H1 (cell line): ENCODE measurements at regions not wholly inside any gene's neighbourhood (a gene's known extent, or its start where the extent isn't known, plus 50 kb on each side); places are given as distances from the start of the nearest gene placed in this dataset.
A peak's percentile ranks its signal among the peaks of the same experiment; 100 is the strongest.

Source experiments
- CTCF ChIA-PET: fragments of 300-600 bp; sonication (Branson Sonifier 250); formaldehyde crosslinking; loops from one replicate; lab custom pipeline; 2021; ENCODE audit not compliant: partially characterized antibody; lab: Charles Lee
- POLR2A ChIA-PET: fragments of 300-600 bp; sonication (Branson Sonifier 250); formaldehyde crosslinking; loops from one replicate; lab custom pipeline; 2021; ENCODE audit warnings: inconsistent platforms; ENCODE audit not compliant: partially characterized antibody; lab: Charles Lee
- DNase-seq, 2 experiments: peaks; one replicate each; pipeline versions ENCODE4 v3.0.0 to v3.0.0-alpha.2; 2010 to 2022; ENCODE audit warnings: low spot score in 2 of 2, low read depth in 1 of 2, mixed read lengths in 1 of 2
- FAIRE-seq: peaks from 2 replicates; lab custom pipeline; 2011; peaks lifted over from hg19 to GRCh38; lab: Jason Lieb, UNC
- H2AFZ ChIP-seq: 2 replicates; pipeline ENCODE4 v1.8.1; 2012; ENCODE audit warnings: low read length, inconsistent platforms
- H2AK5ac ChIP-seq: 2 replicates; pipeline ENCODE4 v1.6.1; 2013; ENCODE audit warnings: low read depth, low read length
- H2BK120ac ChIP-seq: replicated peaks from 2 replicates; pipeline ENCODE3; 2013; ENCODE audit warnings: low read depth, low read length, inconsistent platforms
- H2BK12ac ChIP-seq: 2 replicates; pipeline ENCODE4 v1.6.1; 2013; ENCODE audit warnings: low read depth, low read length
- H2BK15ac ChIP-seq: 2 replicates; pipeline ENCODE4 v1.6.1; 2013; ENCODE audit warnings: low read length
- H2BK20ac ChIP-seq: 2 replicates; pipeline ENCODE4 v1.6.1; 2013; ENCODE audit warnings: low read length
- H2BK5ac ChIP-seq: 2 replicates; pipeline ENCODE4 v1.6.1; 2013; ENCODE audit warnings: low read depth, low read length
- H3K14ac ChIP-seq: 2 replicates; pipeline ENCODE4 v1.6.1; 2013; ENCODE audit warnings: inconsistent platforms; ENCODE audit not compliant: insufficient read length
- H3K18ac ChIP-seq: 2 replicates; pipeline ENCODE4 v1.6.1; 2013; ENCODE audit warnings: low read length; ENCODE audit errors: extremely low read depth
- H3K23ac ChIP-seq: 2 replicates; pipeline ENCODE4 v1.6.1; 2013; ENCODE audit warnings: inconsistent platforms; ENCODE audit not compliant: insufficient read length
- H3K23me2 ChIP-seq: 2 replicates; pipeline ENCODE4 v1.6.1; 2013; ENCODE audit warnings: low read depth, low read length
- H3K27ac ChIP-seq: 2 replicates; pipeline ENCODE4 v1.6.1; 2011; ENCODE audit warnings: low read depth, low read length, inconsistent platforms
- H3K27me3 ChIP-seq, 4 experiments: replicated peaks in 1 of 4; 1 replicate in 1 of 4; 2 replicates in 3 of 4; pipeline versions ENCODE4 v1.6.1 to v1.8.1; 2011 to 2013; ENCODE audit warnings: low read length in 3 of 4, mild to moderate bottlenecking in 3 of 4, inconsistent platforms in 2 of 4, mixed read lengths in 2 of 4, moderate library complexity in 1 of 4; ENCODE audit not compliant: control insufficient read depth in 3 of 4, insufficient read depth in 3 of 4; ENCODE audit errors: extremely low read depth in 1 of 4
- H3K36me3 ChIP-seq, 4 experiments: 2 replicates each; pipeline versions ENCODE4 v1.6.1 to v1.8.1; 2011 to 2013; ENCODE audit warnings: mild to moderate bottlenecking in 4 of 4, low read length in 3 of 4, moderate library complexity in 2 of 4, control low read depth in 1 of 4, inconsistent platforms in 1 of 4; ENCODE audit not compliant: insufficient read depth in 4 of 4, control insufficient read depth in 2 of 4
- H3K4ac ChIP-seq: replicated peaks from 2 replicates; pipeline ENCODE3; 2013; ENCODE audit warnings: low read length, low read depth, mixed read lengths, inconsistent platforms; ENCODE audit not compliant: insufficient read length
- H3K4me1 ChIP-seq, 4 experiments: replicated peaks in 1 of 4; 1 replicate in 1 of 4; 2 replicates in 3 of 4; pipeline versions ENCODE4 v1.6.1 to v1.8.1; 2011 to 2013; ENCODE audit warnings: low read length in 3 of 4, inconsistent platforms in 2 of 4, mixed read lengths in 1 of 4; ENCODE audit not compliant: insufficient read depth in 4 of 4, control insufficient read depth in 3 of 4
- H3K4me2 ChIP-seq, 2 experiments: 2 replicates each; pipeline versions ENCODE4 v1.6.1 to v1.8.1; 2011 to 2013; ENCODE audit warnings: low read depth in 2 of 2, low read length in 2 of 2, control low read depth in 1 of 2, inconsistent platforms in 1 of 2, mild to moderate bottlenecking in 1 of 2; ENCODE audit not compliant: insufficient read depth in 1 of 2
- H3K4me3 ChIP-seq, 4 experiments: fragments of 200-600, 300-600 bp in 1 of 4; sonication (generic), shearing (Covaris generic), sonication (Bioruptor Twin) in 1 of 4; 2 replicates each; pipeline versions ENCODE4 v1.5.1 to v1.8.1; 2011 to 2016; ENCODE audit warnings: low read length in 4 of 4, low read depth in 3 of 4, control low read depth in 2 of 4, inconsistent platforms in 2 of 4, mild to moderate bottlenecking in 2 of 4, mixed read lengths in 1 of 4, moderate library complexity in 1 of 4; ENCODE audit not compliant: insufficient read depth in 2 of 4; ENCODE audit errors: extremely low read depth in 1 of 4
- H3K56ac ChIP-seq: replicated peaks from 2 replicates; pipeline ENCODE3; 2013; ENCODE audit warnings: low read depth, mild to moderate bottlenecking, mixed read lengths, low read length, inconsistent platforms; ENCODE audit not compliant: insufficient read length
- H3K79me1 ChIP-seq: 2 replicates; pipeline ENCODE4 v1.6.1; 2013; ENCODE audit warnings: low read depth, low read length, control low read depth
- H3K79me2 ChIP-seq, 2 experiments: 2 replicates each; pipeline versions ENCODE4 v1.6.1 to v1.8.1; 2012 to 2013; ENCODE audit warnings: low read length in 2 of 2, mild to moderate bottlenecking in 2 of 2, inconsistent platforms in 1 of 2; ENCODE audit not compliant: insufficient read depth in 2 of 2, control insufficient read depth in 1 of 2
- H3K9ac ChIP-seq, 4 experiments: replicated peaks in 1 of 4; 1 replicate in 1 of 4; 2 replicates in 3 of 4; pipeline versions ENCODE4 v1.6.1 to v1.8.1; 2011 to 2013; ENCODE audit warnings: low read depth in 3 of 4, low read length in 3 of 4, control low read depth in 2 of 4, mild to moderate bottlenecking in 2 of 4, moderate library complexity in 2 of 4, inconsistent platforms in 1 of 4; ENCODE audit errors: extremely low read depth in 1 of 4
- H3K9me3 ChIP-seq, 2 experiments: 2 replicates each; pipeline versions ENCODE4 v1.6.1 to v1.8.1; 2012 to 2013; ENCODE audit warnings: mild to moderate bottlenecking in 2 of 2, moderate library complexity in 2 of 2, control low read depth in 1 of 2, inconsistent platforms in 1 of 2, low read depth in 1 of 2, low read length in 1 of 2, mixed read lengths in 1 of 2; ENCODE audit not compliant: insufficient read depth in 2 of 2
- H4K20me1 ChIP-seq, 2 experiments: replicated peaks in 1 of 2; 2 replicates each; pipeline versions ENCODE3 to v1.8.1; 2011 to 2013; ENCODE audit warnings: inconsistent platforms in 2 of 2, low read length in 2 of 2, mild to moderate bottlenecking in 1 of 2; ENCODE audit not compliant: insufficient read depth in 2 of 2, control insufficient read depth in 1 of 2
- H4K5ac ChIP-seq: 2 replicates; pipeline ENCODE4 v1.6.1; 2013; ENCODE audit warnings: low read length, low read depth, mixed read lengths, inconsistent platforms; ENCODE audit not compliant: insufficient read length
- H4K8ac ChIP-seq: 2 replicates; pipeline ENCODE4 v1.8.0; 2013; ENCODE audit warnings: mild to moderate bottlenecking, moderate library complexity, low read length, inconsistent platforms; ENCODE audit not compliant: insufficient read depth; ENCODE audit errors: extremely low read depth
- H4K91ac ChIP-seq: replicated peaks from 2 replicates; pipeline ENCODE3; 2013; ENCODE audit warnings: low read length, mixed read lengths, inconsistent platforms; ENCODE audit not compliant: insufficient read length
- ASH2L ChIP-seq: fragments of 200-600, 300-600 bp; sonication (generic); IDR thresholded peaks from one replicate; pipeline ENCODE4 v1.7.1; 2017; ENCODE audit warnings: low read length
- EP300 ChIP-seq, 2 experiments: IDR thresholded peaks; 1 replicate in 1 of 2; 2 replicates in 1 of 2; pipeline ENCODE4 v1.6.1; 2011 to 2012; ENCODE audit warnings: low read depth in 2 of 2, low read length in 2 of 2, mild to moderate bottlenecking in 2 of 2, borderline replicate concordance in 1 of 2, inconsistent platforms in 1 of 2, moderate library complexity in 1 of 2
- GTF2F1 ChIP-seq: IDR thresholded peaks from 2 replicates; pipeline ENCODE4 v1.6.1; 2012; ENCODE audit warnings: low read depth, low read length, improper control_type of control experiment, borderline replicate concordance
- JUND ChIP-seq: IDR thresholded peaks from 2 replicates; pipeline ENCODE4 v1.6.1; 2011; ENCODE audit warnings: mild to moderate bottlenecking, improper control_type of control experiment, low read length
- KDM1A ChIP-seq: fragments of 200-600, 300-600 bp; sonication (generic); IDR thresholded peaks from 2 replicates; pipeline ENCODE4 v1.7.1; 2016; ENCODE audit warnings: mild to moderate bottlenecking, low read length, borderline replicate concordance
- NANOG ChIP-seq: IDR thresholded peaks from 2 replicates; pipeline ENCODE4 v1.6.1; 2011; ENCODE audit warnings: low read length, low read depth, mild to moderate bottlenecking, inconsistent platforms; ENCODE audit not compliant: insufficient read depth, poor library complexity, severe bottlenecking
- NRF1 ChIP-seq: IDR thresholded peaks from 2 replicates; pipeline ENCODE4 v1.6.1; 2011; ENCODE audit warnings: mild to moderate bottlenecking, low read depth, low read length, improper control_type of control experiment
- RAD21 ChIP-seq, 2 experiments: IDR thresholded peaks in 1 of 2; conservative IDR thresholded peaks in 1 of 2; 2 replicates each; pipeline ENCODE4 v1.6.1; 2011; ENCODE audit warnings: low read depth in 2 of 2, low read length in 2 of 2, improper control_type of control experiment in 1 of 2, inconsistent platforms in 1 of 2, mild to moderate bottlenecking in 1 of 2, moderate library complexity in 1 of 2
- RFX5 ChIP-seq: IDR thresholded peaks from 2 replicates; pipeline ENCODE4 v1.6.1; 2011; ENCODE audit warnings: low read depth, low read length, improper control_type of control experiment, borderline replicate concordance
- SRF ChIP-seq: IDR thresholded peaks from 2 replicates; pipeline ENCODE4 v1.6.1; 2011; ENCODE audit warnings: mild to moderate bottlenecking, low read depth, low read length, moderate library complexity
- YY1 ChIP-seq: IDR thresholded peaks from 2 replicates; pipeline ENCODE4 v1.6.1; 2011; ENCODE audit warnings: low read depth, mild to moderate bottlenecking, low read length
- WGBS, 2 experiments: shearing (Covaris generic) in 1 of 2; methylation state at CpG; one replicate each; pipeline versions ENCODE4 v1.1.6 to v1.1.7; 2013 to 2015; ENCODE audit warnings: low lambda C conversion rate in 2 of 2, mixed read lengths in 2 of 2, inconsistent platforms in 1 of 2, low coverage in 1 of 2, missing lambda C conversion rate in 1 of 2; ENCODE audit not compliant: insufficient replicate concordance in 2 of 2, insufficient coverage in 1 of 2, insufficient read length in 1 of 2; ENCODE audit errors: extremely low coverage in 1 of 2, missing lambda C conversion rate in 1 of 2; 5-methylcytosine and 5-hydroxymethylcytosine counted together

- Histone ChIP-seq H2BK12ac (no peak overlapping the region), H4K5ac (no peak overlapping the region), H3K4me3 (no peak overlapping the region), H3K27me3 (no peaks in the 10 kb centered on the region), H3K36me3 (no peaks in the 10 kb centered on the region), H3K79me2 (no peaks in the 10 kb centered on the region), H3K4me1 (no peaks in the 10 kb centered on the region), H2BK120ac (no peak overlapping the region), H2BK20ac (no peak overlapping the region), H3K27ac (no peak overlapping the region), H3K4me2 (no peak overlapping the region), H3K23me2 (no peaks in the 10 kb centered on the region), H4K20me1 (no peaks in the 10 kb centered on the region), H2BK5ac (no peak overlapping the region), H3K18ac (no peak overlapping the region), H3K56ac (no peak overlapping the region), H3K4ac (no peak overlapping the region), H4K91ac (no peak overlapping the region), H2BK15ac (no peak overlapping the region), H3K79me1 (no peaks in the 10 kb centered on the region), H4K8ac (no peak overlapping the region), H3K23ac (no peak overlapping the region), H2AK5ac (no peak overlapping the region), H3K9me3 (no peaks in the 10 kb centered on the region), H3K9ac (no peak overlapping the region), H3K14ac (no peak overlapping the region), H2AFZ (peak overlapping the region; percentile 89)
- DNase-seq, result no peak
- ChIA-PET POLR2A (no interaction called here), CTCF (no interaction called here)
- 73% methylated on average over 5 of the region's 5 CpGs; no CpG with 5 or more reads in 1 of the 2 experiments for WGBS, 2 experiments
- peak; percentile 19 for FAIRE-seq
- TF ChIP-seq NANOG, result no peak
- TF ChIP-seq ASH2L, result no peak
- no peak for TF ChIP-seq YY1
- no peak for TF ChIP-seq GTF2F1
- no peak for TF ChIP-seq RAD21 (IDR thresholded peaks at IDR 0.05 in 1 of 2, conservative IDR thresholded peaks at IDR 0.05 in 1 of 2; ENCODE audit: low read depth in 2 of 2, low read length in 2 of 2)
- TF ChIP-seq EP300 (IDR thresholded peaks at IDR 0.05; ENCODE audit: borderline replicate concordance in 1 of 2, low read depth in 2 of 2, low read length in 2 of 2), result no peak
- no peak for TF ChIP-seq SRF
- TF ChIP-seq RFX5, result no peak
- TF ChIP-seq JUND, result no peak
- TF ChIP-seq KDM1A, result no peak
- TF ChIP-seq NRF1, result no peak
Observed at GRCh38 chr4:66921433-66921832, 623.9 kb downstream of the CENPC start.
